ENCODE measurements at regions not wholly inside any gene's neighbourhood (a gene's known extent, or its start where the extent isn't known, plus 50 kb on each side); places are given as distances from the start of the nearest gene placed in this dataset.

DNA sequence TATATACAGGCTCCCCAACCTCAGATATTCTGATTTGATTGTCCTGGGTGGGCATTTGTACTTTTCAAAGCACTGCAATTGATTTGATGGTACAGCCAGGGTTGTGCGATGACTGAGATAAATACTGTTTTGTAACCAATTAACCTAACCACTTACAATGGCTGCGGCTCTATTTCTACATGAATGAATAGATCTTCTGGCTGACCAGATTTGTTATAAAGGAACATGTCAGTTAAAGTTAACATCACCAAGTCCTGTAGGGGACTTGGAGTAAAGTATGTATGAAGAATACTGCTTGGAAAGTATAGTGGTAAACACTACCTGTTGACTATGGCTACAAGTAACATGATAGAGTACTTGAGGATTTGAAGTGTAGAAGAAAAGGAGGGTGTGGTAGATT is 369.2 kb upstream of the JAG1 start:
- Histone ChIP-seq H4K20me1 (replicated peaks in 1 of 2; ENCODE audit: control insufficient read depth in 1 of 2, insufficient read depth in 2 of 2, low read length in 2 of 2) (no peaks in the 10 kb centered on the region), H3K23me2 (ENCODE audit: low read depth, low read length) (no peaks in the 10 kb centered on the region), H2BK20ac (ENCODE audit: low read length) (no peak overlapping the region), H3K9ac (replicated peaks in 1 of 4; ENCODE audit: extremely low read depth in 1 of 4, low read depth in 3 of 4, low read length in 3 of 4) (no peak overlapping the region), H3K4ac (replicated peaks; ENCODE audit: insufficient read length, low read depth, low read length) (no peak overlapping the region), H3K79me2 (ENCODE audit: control insufficient read depth in 1 of 2, insufficient read depth in 2 of 2, low read length in 2 of 2) (no peaks in the 10 kb centered on the region), H3K18ac (ENCODE audit: extremely low read depth, low read length) (no peak overlapping the region), H2AK5ac (ENCODE audit: low read depth, low read length) (no peak overlapping the region), H3K4me1 (replicated peaks in 1 of 4; ENCODE audit: control insufficient read depth in 3 of 4, insufficient read depth in 4 of 4, low read length in 3 of 4) (no peaks in the 10 kb centered on the region), H2BK120ac (replicated peaks; ENCODE audit: low read depth, low read length) (no peak overlapping the region), H4K5ac (ENCODE audit: insufficient read length, low read depth, low read length) (no peak overlapping the region), H2BK5ac (ENCODE audit: low read depth, low read length) (no peak overlapping the region), H3K36me3 (ENCODE audit: control insufficient read depth in 2 of 4, insufficient read depth in 4 of 4, low read length in 3 of 4) (no peaks in the 10 kb centered on the region), H3K27me3 (replicated peaks in 1 of 4; ENCODE audit: control insufficient read depth in 3 of 4, extremely low read depth in 1 of 4, insufficient read depth in 3 of 4, low read length in 3 of 4) (no peaks in the 10 kb centered on the region), H2BK12ac (ENCODE audit: low read depth, low read length) (no peak overlapping the region), H3K14ac (ENCODE audit: insufficient read length) (no peak overlapping the region), H3K23ac (ENCODE audit: insufficient read length) (no peak overlapping the region), H3K56ac (replicated peaks; ENCODE audit: insufficient read length, low read depth, low read length) (no peak overlapping the region), H3K9me3 (ENCODE audit: insufficient read depth in 2 of 2, low read depth in 1 of 2, low read length in 1 of 2) (no peaks in the 10 kb centered on the region), H3K4me3 (ENCODE audit: extremely low read depth in 1 of 4, insufficient read depth in 2 of 4, low read depth in 3 of 4, low read length in 4 of 4) (no peak overlapping the region), H3K4me2 (ENCODE audit: insufficient read depth in 1 of 2, low read depth in 2 of 2, low read length in 2 of 2) (no peak overlapping the region), H4K8ac (ENCODE audit: extremely low read depth, insufficient read depth, low read length) (no peak overlapping the region), H2AFZ (ENCODE audit: low read length) (no peak overlapping the region), H2BK15ac (ENCODE audit: low read length) (no peak overlapping the region), H3K27ac (ENCODE audit: low read depth, low read length) (no peak overlapping the region), H3K79me1 (ENCODE audit: low read depth, low read length) (no peaks in the 10 kb centered on the region), H4K91ac (replicated peaks; ENCODE audit: insufficient read length, low read length) (no peak overlapping the region)
- CTCF ChIA-PET (ENCODE audit: partially characterized antibody): interaction anchor here (1.0 to 1.1 kb wide), 2 partner anchors 12 to 154 kb away, joined by 3 read pairs; no protein-coding TSS in a partner anchor
- TF ChIP-seq SP1 (IDR thresholded peaks at IDR 0.05; ENCODE audit: low read depth, low read length): no peak
- TF ChIP-seq, protein P1, sequence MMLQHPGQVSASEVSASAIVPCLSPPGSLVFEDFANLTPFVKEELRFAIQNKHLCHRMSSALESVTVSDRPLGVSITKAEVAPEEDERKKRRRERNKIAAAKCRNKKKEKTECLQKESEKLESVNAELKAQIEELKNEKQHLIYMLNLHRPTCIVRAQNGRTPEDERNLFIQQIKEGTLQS (IDR thresholded peaks at IDR 0.05; ENCODE audit: insufficient read depth, low read depth, low read length): no peak
- TF ChIP-seq CEBPB (IDR thresholded peaks at IDR 0.05; ENCODE audit: low read depth, low read length): no peak
- 89% methylated on average over 2 of the region's 2 CpGs; no CpG with 5 or more reads in 1 of the 2 experiments for WGBS, 2 experiments (ENCODE audit: extremely low coverage in 1 of 2, insufficient coverage in 1 of 2, insufficient read length in 1 of 2, insufficient replicate concordance in 2 of 2, low coverage in 1 of 2, low lambda C conversion rate in 2 of 2, missing lambda C conversion rate in 1 of 2)
- no peak for FAIRE-seq
- POLR2A ChIA-PET (ENCODE audit: partially characterized antibody): no interaction called here
- DNase-seq (ENCODE audit: low read depth in 1 of 2, low spot score in 2 of 2): no peak

Measured in H1 (cell line).